Fibroblast of lung (primary cell): ENCODE measurements at regions not wholly inside any gene's neighbourhood (a gene's known extent, or its start where the extent isn't known, plus 50 kb on each side); places are given as distances from the start of the nearest gene placed in this dataset.

Experiments used
- EZH2 ChIP-seq: IDR thresholded peaks from 2 replicates; pipeline ENCODE4 v1.5.1; 2012; ENCODE audit warnings: low read length, control low read depth, mild to moderate bottlenecking; ENCODE audit errors: missing control alignments
- TF ChIP-seq, protein P1 (sequence below), 2 donors: IDR thresholded peaks in 1 of 2; conservative IDR thresholded peaks in 1 of 2; 1 replicate in 1 of 2; 2 replicates in 1 of 2; pipeline ENCODE4 v1.5.1; 2011 to 2012; ENCODE audit warnings: low read length in 2 of 2, control low read depth in 1 of 2, inconsistent platforms in 1 of 2, low read depth in 1 of 2, mild to moderate bottlenecking in 1 of 2

DNA sequence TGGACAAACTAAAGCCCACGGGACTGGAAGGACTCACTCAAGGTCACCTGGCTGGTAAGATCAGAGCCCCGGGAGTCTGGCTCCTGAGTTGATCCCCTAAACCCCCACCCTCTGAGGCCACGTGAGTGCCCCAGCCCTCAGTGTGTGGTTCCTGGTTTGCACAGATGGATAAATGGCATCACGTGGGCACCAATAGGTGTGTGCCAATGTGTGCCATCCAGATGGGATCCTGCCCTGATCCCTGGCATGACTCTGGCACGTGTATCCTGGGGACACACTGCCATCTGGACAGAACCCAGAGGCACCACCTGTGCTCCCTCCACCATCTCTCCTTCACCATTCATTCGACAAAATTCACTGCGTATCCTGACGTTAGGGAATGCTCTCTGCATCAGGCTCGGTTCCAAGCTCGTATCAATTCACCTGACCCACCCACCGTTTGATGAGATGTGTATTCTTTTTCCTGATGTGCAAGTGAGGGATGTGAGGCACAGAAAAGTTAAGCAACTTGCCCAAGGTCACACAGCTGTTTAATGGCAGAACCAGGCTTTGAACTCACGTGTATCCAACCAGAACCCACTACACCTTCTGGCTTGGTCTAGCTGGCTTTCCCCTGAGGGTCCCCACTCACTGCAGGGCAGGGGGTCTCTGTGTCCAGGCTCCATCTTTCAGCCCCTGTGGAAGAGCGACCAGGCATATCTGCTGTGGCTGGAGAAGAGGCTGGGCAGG lies 49.8 kb upstream of the PAX7 start:
- TF ChIP-seq, protein P1, sequence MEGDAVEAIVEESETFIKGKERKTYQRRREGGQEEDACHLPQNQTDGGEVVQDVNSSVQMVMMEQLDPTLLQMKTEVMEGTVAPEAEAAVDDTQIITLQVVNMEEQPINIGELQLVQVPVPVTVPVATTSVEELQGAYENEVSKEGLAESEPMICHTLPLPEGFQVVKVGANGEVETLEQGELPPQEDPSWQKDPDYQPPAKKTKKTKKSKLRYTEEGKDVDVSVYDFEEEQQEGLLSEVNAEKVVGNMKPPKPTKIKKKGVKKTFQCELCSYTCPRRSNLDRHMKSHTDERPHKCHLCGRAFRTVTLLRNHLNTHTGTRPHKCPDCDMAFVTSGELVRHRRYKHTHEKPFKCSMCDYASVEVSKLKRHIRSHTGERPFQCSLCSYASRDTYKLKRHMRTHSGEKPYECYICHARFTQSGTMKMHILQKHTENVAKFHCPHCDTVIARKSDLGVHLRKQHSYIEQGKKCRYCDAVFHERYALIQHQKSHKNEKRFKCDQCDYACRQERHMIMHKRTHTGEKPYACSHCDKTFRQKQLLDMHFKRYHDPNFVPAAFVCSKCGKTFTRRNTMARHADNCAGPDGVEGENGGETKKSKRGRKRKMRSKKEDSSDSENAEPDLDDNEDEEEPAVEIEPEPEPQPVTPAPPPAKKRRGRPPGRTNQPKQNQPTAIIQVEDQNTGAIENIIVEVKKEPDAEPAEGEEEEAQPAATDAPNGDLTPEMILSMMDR (conservative IDR thresholded peaks at IDR 0.05 in 1 of 2, IDR thresholded peaks at IDR 0.05 in 1 of 2; ENCODE audit: low read depth in 1 of 2, low read length in 2 of 2), result no peak
- no peak for TF ChIP-seq EZH2
